GM23338 (cell line): ENCODE measurements at regions not wholly inside any gene's neighbourhood (a gene's known extent, or its start where the extent isn't known, plus 50 kb on each side); places are given as distances from the start of the nearest gene placed in this dataset.

ENCODE experiments used
- ATAC-seq: fragments of 200-7000 bp; cut with Tn5 transposase; 3 replicates; pipeline ENCODE4 v1.9.1; 2020
- DNase-seq: peaks from one replicate; pipeline ENCODE4 v3.0.0-alpha.2; 2015; ENCODE audit warnings: low spot score
- H2AFZ ChIP-seq: fragments of 200-600 bp; sonication (generic); 2 replicates; pipeline ENCODE4 v1.8.0; 2016; ENCODE audit warnings: antibody characterized with exemption, mild to moderate bottlenecking, moderate library complexity
- H3F3A ChIP-seq: fragments of 200-600 bp; sonication (generic); replicated peaks from 2 replicates; pipeline ENCODE4 v1.8.0; 2017; ENCODE audit warnings: antibody characterized with exemption, mixed run types, low read depth
- H3K27ac ChIP-seq: fragments of 200-600 bp; sonication (generic); 2 replicates; pipeline ENCODE4 v1.6.1; 2016; ENCODE audit warnings: low read depth
- H3K27me3 ChIP-seq: fragments of 200-600 bp; sonication (generic); 2 replicates; pipeline ENCODE4 v1.8.0; 2016; ENCODE audit warnings: mild to moderate bottlenecking, mixed run types, moderate library complexity; ENCODE audit not compliant: insufficient read depth
- H3K36me3 ChIP-seq: fragments of 200-600 bp; sonication (generic); 2 replicates; pipeline ENCODE4 v1.8.0; 2016; ENCODE audit warnings: mild to moderate bottlenecking; ENCODE audit not compliant: insufficient read depth
- H3K4me1 ChIP-seq: fragments of 200-600 bp; sonication (generic); 2 replicates; pipeline ENCODE4 v1.8.0; 2016; ENCODE audit warnings: mild to moderate bottlenecking, moderate library complexity; ENCODE audit not compliant: insufficient read depth
- H3K4me2 ChIP-seq: fragments of 200-600 bp; sonication (generic); 2 replicates; pipeline ENCODE4 v1.7.1; 2017; ENCODE audit warnings: mixed run types
- H3K4me3 ChIP-seq: fragments of 200-600 bp; sonication (generic); 2 replicates; pipeline ENCODE4 v1.6.1; 2016; ENCODE audit warnings: mixed run types
- H3K79me2 ChIP-seq: fragments of 200-600 bp; sonication (generic); replicated peaks from 2 replicates; pipeline ENCODE4 v1.8.0; 2017; ENCODE audit warnings: mild to moderate bottlenecking; ENCODE audit not compliant: insufficient read depth
- H3K9me2 ChIP-seq: fragments of 200-600 bp; sonication (generic); 2 replicates; pipeline ENCODE4 v1.8.0; 2017; ENCODE audit not compliant: insufficient read depth
- H4K20me1 ChIP-seq: fragments of 200-600 bp; sonication (generic); replicated peaks from 2 replicates; pipeline ENCODE4 v1.8.0; 2017; ENCODE audit warnings: mild to moderate bottlenecking; ENCODE audit not compliant: insufficient read depth
- H3K27ac Mint-ChIP-seq: 2 replicates; pipeline ENCODE4 v1.8.0; 2020; ENCODE audit warnings: inconsistent platforms, mild to moderate bottlenecking, moderate library complexity, mixed read lengths
- H3K27me3 Mint-ChIP-seq: 3 replicates; pipeline ENCODE4 v1.8.0; 2022; ENCODE audit warnings: low read depth, mild to moderate bottlenecking, moderate library complexity, mixed read lengths, inconsistent platforms; ENCODE audit not compliant: insufficient read depth, poor library complexity
- H3K36me3 Mint-ChIP-seq: 3 replicates; pipeline ENCODE4 v1.8.0; 2021; ENCODE audit warnings: low read depth, mild to moderate bottlenecking, inconsistent platforms, moderate library complexity, mixed read lengths
- H3K4me1 Mint-ChIP-seq: 3 replicates; pipeline ENCODE4 v1.8.0; 2020; ENCODE audit warnings: mild to moderate bottlenecking, inconsistent platforms, mixed read lengths
- H3K4me3 Mint-ChIP-seq: 3 replicates; pipeline ENCODE4 v1.8.0; 2021; ENCODE audit warnings: moderate library complexity, mild to moderate bottlenecking, inconsistent platforms, mixed read lengths
- H3K9me3 Mint-ChIP-seq: 3 replicates; pipeline ENCODE4 v1.8.0; 2020; ENCODE audit warnings: moderate library complexity, mild to moderate bottlenecking, inconsistent platforms, mixed read lengths
- ETS1 ChIP-seq: IDR thresholded peaks from 2 replicates; pipeline ENCODE4 v1.6.1; 2016; ENCODE audit warnings: antibody characterized with exemption
- EZH2 ChIP-seq: fragments of 200-600 bp; sonication (generic); IDR thresholded peaks from one replicate; pipeline ENCODE4 v1.8.0; 2017; ENCODE audit warnings: antibody characterized with exemption, mild to moderate bottlenecking, low read depth; ENCODE audit not compliant: unreplicated experiment
- JUNB ChIP-seq: IDR thresholded peaks from one replicate; pipeline ENCODE4 v1.6.1; 2016; ENCODE audit warnings: antibody characterized with exemption; ENCODE audit not compliant: unreplicated experiment
- NANOG ChIP-seq: IDR thresholded peaks from 2 replicates; pipeline ENCODE4 v1.6.1; 2016; ENCODE audit warnings: antibody characterized with exemption, borderline replicate concordance
- POLR2AphosphoS5 ChIP-seq: IDR thresholded peaks from 2 replicates; pipeline ENCODE4 v1.6.1; 2016; ENCODE audit warnings: antibody characterized with exemption, low read depth
- STAT1 ChIP-seq: IDR thresholded peaks from one replicate; pipeline ENCODE4 v1.6.1; 2016; ENCODE audit warnings: antibody characterized with exemption; ENCODE audit not compliant: unreplicated experiment
- ZNF114 ChIP-seq: fragments of 250-450 bp; sonication (Bioruptor Pico); IDR thresholded peaks from 2 replicates; pipeline ENCODE4 v1.5.0; 2020; ENCODE audit warnings: mild to moderate bottlenecking, moderate library complexity
- TF ChIP-seq, protein P1 (sequence below), 2 experiments: fragments of 200-600 bp in 1 of 2; sonication (generic) in 1 of 2; conservative IDR thresholded peaks; 2 replicates each; pipeline versions ENCODE4 v1.5.1 to v1.6.1; 2016 to 2017; ENCODE audit warnings: antibody characterized with exemption in 2 of 2, low read depth in 2 of 2, mild to moderate bottlenecking in 2 of 2, moderate library complexity in 1 of 2
- TF ChIP-seq, protein P2 (sequence below): IDR thresholded peaks from one replicate; pipeline ENCODE4 v1.6.1; 2018; ENCODE audit warnings: antibody characterized with exemption; ENCODE audit not compliant: unreplicated experiment

DNA sequence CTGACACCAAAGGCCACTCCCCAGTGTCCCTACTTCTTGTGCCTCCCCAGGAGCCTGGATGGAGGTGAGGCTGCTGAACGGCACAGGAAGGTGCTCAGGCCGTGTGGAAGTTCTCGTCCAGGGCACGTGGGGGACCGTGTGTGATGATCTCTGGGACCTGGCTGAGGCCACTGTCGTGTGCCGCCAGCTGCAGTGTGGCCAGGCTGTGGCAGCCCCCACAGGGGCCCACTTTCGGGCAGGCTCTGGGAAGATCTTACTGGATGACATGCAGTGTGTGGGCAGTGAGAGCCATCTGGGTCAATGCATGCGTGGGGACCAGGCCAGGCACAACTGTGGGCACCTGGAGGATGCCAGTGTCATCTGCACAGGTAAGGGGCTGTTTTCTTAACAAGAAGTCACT, 57.0 kb upstream of the C10orf120 start:
- Histone ChIP-seq H3K27ac (no peak overlapping the region), H3K4me1 (no peaks in the 10 kb centered on the region), H4K20me1 (no peaks in the 10 kb centered on the region), H3K79me2 (no peaks in the 10 kb centered on the region), H3K27me3 (no peaks in the 10 kb centered on the region), H3K36me3 (0 out of 2 replicates have a peak, but pooled peaks cover 4% of the 10 kb centered on the region), H3K4me3 (no peak overlapping the region), H2AFZ (no peak overlapping the region), H3F3A (no peaks in the 10 kb centered on the region), H3K4me2 (no peak overlapping the region), H3K9me2 (peaks cover 2% of the 10 kb centered on the region; the same call in 1 of the 2 replicates)
- DNase-seq (no peak), ATAC-seq (no peak)
- Mint-ChIP-seq H3K4me1 (no peaks in the 10 kb centered on the region), H3K9me3 (peaks cover 32% of the 10 kb centered on the region), H3K4me3 (no peak overlapping the region), H3K27me3 (peaks cover 1% of the 10 kb centered on the region), H3K27ac (no peak overlapping the region), H3K36me3 (peaks cover 6% of the 10 kb centered on the region; the same call in 1 of the 3 replicates)
- TF ChIP-seq, protein P1, sequence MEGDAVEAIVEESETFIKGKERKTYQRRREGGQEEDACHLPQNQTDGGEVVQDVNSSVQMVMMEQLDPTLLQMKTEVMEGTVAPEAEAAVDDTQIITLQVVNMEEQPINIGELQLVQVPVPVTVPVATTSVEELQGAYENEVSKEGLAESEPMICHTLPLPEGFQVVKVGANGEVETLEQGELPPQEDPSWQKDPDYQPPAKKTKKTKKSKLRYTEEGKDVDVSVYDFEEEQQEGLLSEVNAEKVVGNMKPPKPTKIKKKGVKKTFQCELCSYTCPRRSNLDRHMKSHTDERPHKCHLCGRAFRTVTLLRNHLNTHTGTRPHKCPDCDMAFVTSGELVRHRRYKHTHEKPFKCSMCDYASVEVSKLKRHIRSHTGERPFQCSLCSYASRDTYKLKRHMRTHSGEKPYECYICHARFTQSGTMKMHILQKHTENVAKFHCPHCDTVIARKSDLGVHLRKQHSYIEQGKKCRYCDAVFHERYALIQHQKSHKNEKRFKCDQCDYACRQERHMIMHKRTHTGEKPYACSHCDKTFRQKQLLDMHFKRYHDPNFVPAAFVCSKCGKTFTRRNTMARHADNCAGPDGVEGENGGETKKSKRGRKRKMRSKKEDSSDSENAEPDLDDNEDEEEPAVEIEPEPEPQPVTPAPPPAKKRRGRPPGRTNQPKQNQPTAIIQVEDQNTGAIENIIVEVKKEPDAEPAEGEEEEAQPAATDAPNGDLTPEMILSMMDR (conservative IDR thresholded peaks at IDR 0.05; ENCODE audit: low read depth in 2 of 2) = no peak

DNA sequence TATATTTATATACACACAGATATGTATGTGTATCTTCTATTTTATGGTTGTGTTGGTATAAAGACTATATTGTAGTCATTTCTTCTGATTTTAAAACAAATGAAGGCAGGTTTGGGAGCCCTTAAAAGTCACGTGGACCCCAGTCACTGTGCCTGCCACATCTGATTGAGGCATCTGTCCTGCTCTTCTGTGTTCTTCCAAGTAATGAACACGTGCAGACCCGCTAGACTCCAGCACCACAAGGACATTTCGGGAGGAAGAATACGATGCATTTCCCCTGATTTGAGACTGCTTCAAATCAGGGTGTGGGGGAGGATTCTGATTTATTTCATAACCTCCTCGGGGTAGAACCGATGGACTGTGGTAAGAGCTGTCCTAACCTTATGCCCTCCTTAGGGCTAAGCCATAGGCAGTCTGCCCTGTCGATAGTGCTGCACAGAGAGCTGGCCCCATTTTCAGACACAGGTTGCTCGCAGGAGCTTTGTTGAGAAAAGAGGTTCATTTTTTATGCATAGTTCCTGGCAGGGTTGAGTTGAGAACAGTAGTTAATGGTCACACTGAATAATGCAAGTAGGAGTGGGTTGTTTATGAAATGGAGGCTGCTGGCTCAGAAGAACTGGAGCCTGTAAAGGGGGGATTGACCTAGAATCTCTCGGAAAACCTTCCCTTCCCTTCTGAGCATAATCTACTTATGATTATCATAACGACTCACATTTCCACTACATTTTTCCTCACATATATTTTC, 55.0 kb upstream of the C10orf120 start:
- no peak overlapping the region for H3K4me3 ChIP-seq
- H3K27ac ChIP-seq = no peak overlapping the region
- Mint-ChIP-seq H3K4me3 (no peak overlapping the region), H3K27ac (no peak overlapping the region), H3K9me3 (peaks cover 31% of the 10 kb centered on the region), H3K27me3 (peaks cover 1% of the 10 kb centered on the region), H3K36me3 (peaks cover 6% of the 10 kb centered on the region; the same call in 1 of the 3 replicates), H3K4me1 (no peaks in the 10 kb centered on the region)
- ATAC-seq = no peak
- H3K4me1 ChIP-seq = no peaks in the 10 kb centered on the region
- no peaks in the 10 kb centered on the region for H3K27me3 ChIP-seq
- 0 out of 2 replicates have a peak, but pooled peaks cover 4% of the 10 kb centered on the region for H3K36me3 ChIP-seq
- H3K9me2 ChIP-seq = peaks cover 5% of the 10 kb centered on the region; the same call in 1 of the 2 replicates
- H3F3A ChIP-seq = no peaks in the 10 kb centered on the region
- H3K4me2 ChIP-seq = no peak overlapping the region
- no peak overlapping the region for H2AFZ ChIP-seq
- no peaks in the 10 kb centered on the region for H3K79me2 ChIP-seq
- no peak for DNase-seq
- H4K20me1 ChIP-seq = no peaks in the 10 kb centered on the region
- TF ChIP-seq, protein P2, sequence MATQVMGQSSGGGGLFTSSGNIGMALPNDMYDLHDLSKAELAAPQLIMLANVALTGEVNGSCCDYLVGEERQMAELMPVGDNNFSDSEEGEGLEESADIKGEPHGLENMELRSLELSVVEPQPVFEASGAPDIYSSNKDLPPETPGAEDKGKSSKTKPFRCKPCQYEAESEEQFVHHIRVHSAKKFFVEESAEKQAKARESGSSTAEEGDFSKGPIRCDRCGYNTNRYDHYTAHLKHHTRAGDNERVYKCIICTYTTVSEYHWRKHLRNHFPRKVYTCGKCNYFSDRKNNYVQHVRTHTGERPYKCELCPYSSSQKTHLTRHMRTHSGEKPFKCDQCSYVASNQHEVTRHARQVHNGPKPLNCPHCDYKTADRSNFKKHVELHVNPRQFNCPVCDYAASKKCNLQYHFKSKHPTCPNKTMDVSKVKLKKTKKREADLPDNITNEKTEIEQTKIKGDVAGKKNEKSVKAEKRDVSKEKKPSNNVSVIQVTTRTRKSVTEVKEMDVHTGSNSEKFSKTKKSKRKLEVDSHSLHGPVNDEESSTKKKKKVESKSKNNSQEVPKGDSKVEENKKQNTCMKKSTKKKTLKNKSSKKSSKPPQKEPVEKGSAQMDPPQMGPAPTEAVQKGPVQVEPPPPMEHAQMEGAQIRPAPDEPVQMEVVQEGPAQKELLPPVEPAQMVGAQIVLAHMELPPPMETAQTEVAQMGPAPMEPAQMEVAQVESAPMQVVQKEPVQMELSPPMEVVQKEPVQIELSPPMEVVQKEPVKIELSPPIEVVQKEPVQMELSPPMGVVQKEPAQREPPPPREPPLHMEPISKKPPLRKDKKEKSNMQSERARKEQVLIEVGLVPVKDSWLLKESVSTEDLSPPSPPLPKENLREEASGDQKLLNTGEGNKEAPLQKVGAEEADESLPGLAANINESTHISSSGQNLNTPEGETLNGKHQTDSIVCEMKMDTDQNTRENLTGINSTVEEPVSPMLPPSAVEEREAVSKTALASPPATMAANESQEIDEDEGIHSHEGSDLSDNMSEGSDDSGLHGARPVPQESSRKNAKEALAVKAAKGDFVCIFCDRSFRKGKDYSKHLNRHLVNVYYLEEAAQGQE = no peak
- TF ChIP-seq POLR2AphosphoS5 (no peak), STAT1 (no peak), NANOG (no peak), ETS1 (no peak), EZH2 (no peak), ZNF114 (CRISPR knock-in tag) (no peak), JUNB (no peak)
